Stimulated activated CD8-positive, alpha-beta memory T cell treated with anti-CD3 and anti-CD28 coated beads, Interleukin-7, amount 100 ng/mL, for 48 hours (primary cell): ENCODE measurements at regions not wholly inside any gene's neighbourhood (a gene's known extent, or its start where the extent isn't known, plus 50 kb on each side); places are given as distances from the start of the nearest gene placed in this dataset.

ENCODE experiments used
- DNase-seq, 2 donors: peaks; one replicate each; pipeline ENCODE4 v3.0.0-alpha.2; 2020; ENCODE audit warnings: low read depth in 1 of 2; ENCODE audit errors: extremely low read depth in 1 of 2

GRCh38 chr1:201764166-201764565, 64.8 kb upstream of the IPO9 start:
- no peak for DNase-seq

- DNase-seq: no peak
These were observed 64.4 kb upstream of the IPO9 start for GRCh38 chr1:201764579-201764978.

GRCh38 chr1:201766131-201766866, 62.7 kb upstream of the IPO9 start:
- DNase-seq: no peak

DNA sequence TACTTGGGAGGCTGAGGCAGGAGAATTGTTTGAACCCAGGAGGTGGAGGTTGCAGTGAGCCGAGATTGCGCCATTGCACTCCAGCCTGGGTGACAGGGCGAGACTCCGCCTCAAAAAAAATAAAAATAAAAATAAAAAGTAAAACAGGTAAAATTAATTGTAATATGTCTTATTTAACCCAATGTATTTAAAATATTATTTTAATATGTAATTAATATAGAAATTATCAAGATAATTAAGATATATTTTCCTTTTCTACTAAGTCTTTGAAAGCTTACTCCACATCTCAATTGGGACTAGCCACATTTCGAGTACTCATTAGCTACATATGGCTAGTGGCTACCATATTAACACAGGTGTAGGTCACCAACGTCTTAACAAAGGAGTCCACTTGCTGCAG, 61.6 kb upstream of the IPO9 start:
- no peak for DNase-seq

- no peak for DNase-seq
These were observed 59.9 kb upstream of the IPO9 start for GRCh38 chr1:201769072-201769471.

DNA sequence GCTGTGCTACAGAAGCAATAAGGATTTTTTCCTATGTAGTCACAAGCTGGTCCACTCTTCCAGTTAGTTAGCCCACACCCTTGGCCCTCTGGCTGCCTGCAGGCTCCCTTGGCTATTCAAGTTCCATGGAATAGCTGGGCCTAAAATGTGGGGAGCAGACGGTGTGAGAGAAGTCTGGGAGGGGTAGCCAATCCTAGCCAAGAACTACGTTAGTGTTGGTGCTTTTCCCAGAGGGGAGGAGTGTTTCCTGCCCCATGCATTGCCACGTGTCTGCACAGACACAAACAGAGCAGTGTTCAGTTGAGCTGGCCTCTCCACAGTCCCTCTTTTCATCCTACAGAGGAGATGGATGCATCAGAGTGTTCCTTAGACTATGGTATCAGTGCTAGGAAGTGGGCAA, 59.0 kb upstream of the IPO9 start:
- DNase-seq: no peak

- no peak for DNase-seq
These were observed 57.5 kb upstream of the IPO9 start for GRCh38 chr1:201771466-201771865.

GRCh38 chr1:201772178-201772577, 56.8 kb upstream of the IPO9 start:
- DNase-seq: no peak

DNA sequence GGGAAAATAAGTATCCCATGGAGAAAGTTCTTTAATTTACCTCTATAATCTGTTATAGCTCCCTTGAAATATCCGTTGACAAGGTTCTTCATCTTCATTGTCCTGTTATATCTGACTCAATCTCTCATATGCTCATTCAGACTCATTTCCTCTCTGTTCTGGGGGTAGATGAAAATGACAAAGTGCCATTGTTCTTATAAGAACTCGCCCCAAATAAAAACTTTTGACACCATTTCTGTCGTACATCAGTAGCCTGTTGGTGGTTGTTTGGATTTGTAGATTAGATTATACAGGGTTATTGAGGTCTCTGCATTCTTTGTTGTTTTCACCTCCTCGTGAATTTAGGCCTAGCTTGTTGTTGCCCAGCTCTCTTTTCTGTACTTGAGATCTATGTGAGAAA, 55.2 kb upstream of the IPO9 start:
- no peak for DNase-seq

GRCh38 chr1:201774224-201774982, 54.6 kb upstream of the IPO9 start:
- DNase-seq: no peak

GRCh38 chr1:201774983-201775344, 54.0 kb upstream of the IPO9 start:
- no peak for DNase-seq

GRCh38 chr1:201775380-201775779, 53.6 kb upstream of the IPO9 start:
- DNase-seq: no peak

GRCh38 chr1:201778279-201779065, 50.5 kb upstream of the IPO9 start:
- no peak for DNase-seq
